ENCODE measurements at regions not wholly inside any gene's neighbourhood (a gene's known extent, or its start where the extent isn't known, plus 50 kb on each side); places are given as distances from the start of the nearest gene placed in this dataset.

DNA sequence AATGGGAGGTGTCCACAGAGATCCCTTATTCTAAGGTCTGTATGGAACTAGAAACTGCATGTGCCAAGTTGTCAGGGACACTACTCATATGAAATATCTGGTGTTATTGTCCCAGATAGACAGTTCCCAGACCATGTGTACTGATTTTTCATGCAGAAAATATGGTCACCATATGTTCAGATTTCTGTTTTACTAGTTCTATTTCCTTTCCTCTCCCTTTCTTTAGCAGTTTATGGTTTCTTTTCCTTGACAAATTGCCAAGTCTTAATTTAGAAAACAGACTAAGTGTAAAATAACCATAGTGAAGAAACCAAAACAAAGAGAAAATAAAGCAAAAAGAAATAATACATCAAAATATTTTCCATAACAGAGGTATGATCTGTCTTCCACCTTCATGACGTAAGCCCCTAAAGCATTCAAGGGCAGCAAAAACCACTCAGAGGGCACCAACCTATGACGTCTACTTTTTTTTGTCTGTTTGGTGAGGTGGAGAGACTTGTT lies 248.5 kb downstream of the KCTD12 start:
- H3K27me3 ChIP-seq (ENCODE audit: insufficient read depth, low read depth), result no peaks in the 10 kb centered on the region
- no peaks in the 10 kb centered on the region for H3K9me2 ChIP-seq (ENCODE audit: insufficient read depth)
- H3K27ac ChIP-seq, result no peak overlapping the region
- no peaks in the 10 kb centered on the region for H4K20me1 ChIP-seq (ENCODE audit: insufficient read depth)
- DNase-seq, result no peak
- BruUV-seq (replicated peaks), result no TSS peak
- no peaks in the 10 kb centered on the region for H3F3A ChIP-seq (ENCODE audit: insufficient read depth, low read depth)
- intact Hi-C loops (cut with micrococcal nuclease; ENCODE audit: unreplicated experiment), result no loop called here
- H3K36me3 ChIP-seq (ENCODE audit: low read depth), result no peaks in the 10 kb centered on the region
- H2AFZ ChIP-seq, result no peak overlapping the region
- H3K4me3 ChIP-seq, result no peak overlapping the region
- POLR2A ChIA-PET (ENCODE audit: unreplicated experiment), result no interaction called here
- TF ChIP-seq, protein P1, sequence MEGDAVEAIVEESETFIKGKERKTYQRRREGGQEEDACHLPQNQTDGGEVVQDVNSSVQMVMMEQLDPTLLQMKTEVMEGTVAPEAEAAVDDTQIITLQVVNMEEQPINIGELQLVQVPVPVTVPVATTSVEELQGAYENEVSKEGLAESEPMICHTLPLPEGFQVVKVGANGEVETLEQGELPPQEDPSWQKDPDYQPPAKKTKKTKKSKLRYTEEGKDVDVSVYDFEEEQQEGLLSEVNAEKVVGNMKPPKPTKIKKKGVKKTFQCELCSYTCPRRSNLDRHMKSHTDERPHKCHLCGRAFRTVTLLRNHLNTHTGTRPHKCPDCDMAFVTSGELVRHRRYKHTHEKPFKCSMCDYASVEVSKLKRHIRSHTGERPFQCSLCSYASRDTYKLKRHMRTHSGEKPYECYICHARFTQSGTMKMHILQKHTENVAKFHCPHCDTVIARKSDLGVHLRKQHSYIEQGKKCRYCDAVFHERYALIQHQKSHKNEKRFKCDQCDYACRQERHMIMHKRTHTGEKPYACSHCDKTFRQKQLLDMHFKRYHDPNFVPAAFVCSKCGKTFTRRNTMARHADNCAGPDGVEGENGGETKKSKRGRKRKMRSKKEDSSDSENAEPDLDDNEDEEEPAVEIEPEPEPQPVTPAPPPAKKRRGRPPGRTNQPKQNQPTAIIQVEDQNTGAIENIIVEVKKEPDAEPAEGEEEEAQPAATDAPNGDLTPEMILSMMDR (conservative IDR thresholded peaks at IDR 0.05), result no peak
- TF ChIP-seq EZH2 (IDR thresholded peaks at IDR 0.05; ENCODE audit: low read depth), result no peak
- H3K79me2 ChIP-seq (ENCODE audit: low read depth), result no peaks in the 10 kb centered on the region
- no peaks in the 10 kb centered on the region for H3K4me1 ChIP-seq (replicated peaks; ENCODE audit: insufficient read depth)
- no peaks in the 10 kb centered on the region for H3K9me3 ChIP-seq (ENCODE audit: insufficient read depth, low read depth)
- H3K4me2 ChIP-seq, result no peak overlapping the region
- CTCF ChIA-PET, result no interaction called here

DNA sequence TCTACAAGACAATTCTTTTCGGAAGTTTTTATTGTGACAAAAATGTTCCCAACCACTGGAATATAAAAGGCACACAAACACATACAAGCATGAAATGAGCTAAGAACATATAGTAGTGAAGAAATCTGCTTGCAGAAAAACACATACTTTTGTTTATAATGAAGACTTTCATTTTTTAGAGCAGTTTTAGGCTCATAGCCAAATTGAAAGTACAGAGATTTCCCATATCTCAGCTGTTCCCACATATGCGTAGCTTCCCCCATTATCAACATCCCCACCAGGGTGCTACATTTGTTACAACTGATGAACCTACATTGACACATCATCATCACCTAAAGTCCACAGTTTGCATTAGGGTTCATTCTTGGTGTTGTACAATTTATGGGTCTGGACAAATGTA lies 249.4 kb downstream of the KCTD12 start:
- Histone ChIP-seq H3K27ac (no peak overlapping the region), H3K4me3 (no peak overlapping the region), H3K36me3 (ENCODE audit: low read depth) (no peaks in the 10 kb centered on the region), H4K20me1 (ENCODE audit: insufficient read depth) (no peaks in the 10 kb centered on the region), H3K4me1 (replicated peaks; ENCODE audit: insufficient read depth) (no peaks in the 10 kb centered on the region), H2AFZ (no peak overlapping the region), H3F3A (ENCODE audit: insufficient read depth, low read depth) (no peaks in the 10 kb centered on the region), H3K9me2 (ENCODE audit: insufficient read depth) (no peaks in the 10 kb centered on the region), H3K9me3 (ENCODE audit: insufficient read depth, low read depth) (no peaks in the 10 kb centered on the region), H3K79me2 (ENCODE audit: low read depth) (no peaks in the 10 kb centered on the region), H3K27me3 (ENCODE audit: insufficient read depth, low read depth) (no peaks in the 10 kb centered on the region), H3K4me2 (no peak overlapping the region)
- intact Hi-C loops (cut with micrococcal nuclease; ENCODE audit: unreplicated experiment), result no loop called here
- ChIA-PET POLR2A (ENCODE audit: unreplicated experiment) (no interaction called here), CTCF (no interaction called here)
- DNase-seq, result no peak
- TF ChIP-seq, protein P1 (conservative IDR thresholded peaks at IDR 0.05), result no peak
- TF ChIP-seq EZH2 (IDR thresholded peaks at IDR 0.05; ENCODE audit: low read depth), result no peak
- no TSS peak for BruUV-seq (replicated peaks)

- Histone ChIP-seq H3K27ac (no peak overlapping the region), H2AFZ (no peak overlapping the region)
These were observed 250.7 kb downstream of the KCTD12 start for GRCh38 chr13:76635232-76636230.

More at GRCh38 chr13:76635232-76636230, 250.7 kb downstream of the KCTD12 start:
- intact Hi-C loops (cut with micrococcal nuclease; ENCODE audit: unreplicated experiment), result no loop called here
- BruUV-seq (replicated peaks), result no TSS peak
- no peak for DNase-seq
- Histone ChIP-seq H3F3A (ENCODE audit: insufficient read depth, low read depth) (no peaks in the 10 kb centered on the region), H3K27me3 (ENCODE audit: insufficient read depth, low read depth) (no peaks in the 10 kb centered on the region), H3K36me3 (ENCODE audit: low read depth) (no peaks in the 10 kb centered on the region), H3K4me2 (no peak overlapping the region), H3K9me2 (ENCODE audit: insufficient read depth) (no peaks in the 10 kb centered on the region), H3K4me3 (no peak overlapping the region), H3K79me2 (ENCODE audit: low read depth) (no peaks in the 10 kb centered on the region), H3K4me1 (replicated peaks; ENCODE audit: insufficient read depth) (no peaks in the 10 kb centered on the region), H3K9me3 (ENCODE audit: insufficient read depth, low read depth) (no peaks in the 10 kb centered on the region), H4K20me1 (ENCODE audit: insufficient read depth) (no peaks in the 10 kb centered on the region)
- CTCF ChIA-PET, result no interaction called here
- POLR2A ChIA-PET (ENCODE audit: unreplicated experiment), result no interaction called here
- TF ChIP-seq, protein P1 (conservative IDR thresholded peaks at IDR 0.05), result no peak
- no peak for TF ChIP-seq EZH2 (IDR thresholded peaks at IDR 0.05; ENCODE audit: low read depth)
